ENCODE measurements at regions not wholly inside any gene's neighbourhood (a gene's known extent, or its start where the extent isn't known, plus 50 kb on each side); places are given as distances from the start of the nearest gene placed in this dataset.

- TF ChIP-seq CTCF (IDR thresholded peaks at IDR 0.05) (no peak), NFE2L2 (conservative IDR thresholded peaks at IDR 0.05; ENCODE audit: low read length) (no peak)
These were observed 277.0 kb downstream of the ICOS start for GRCh38 chr2:204213588-204213987.
